ENCODE measurements at regions not wholly inside any gene's neighbourhood (a gene's known extent, or its start where the extent isn't known, plus 50 kb on each side); places are given as distances from the start of the nearest gene placed in this dataset.

- Histone ChIP-seq H3K9me3 (ENCODE audit: low read length) (no peaks in the 10 kb centered on the region), H3K4me3 (ENCODE audit: low read depth in 1 of 2, low read length in 2 of 2) (no peak overlapping the region), H3K9ac (ENCODE audit: low read length) (no peak overlapping the region), H3K27me3 (ENCODE audit: control insufficient read depth in 1 of 2, insufficient read depth in 2 of 2, low read length in 2 of 2) (no peaks in the 10 kb centered on the region), H3K4me1 (ENCODE audit: insufficient read depth, low read length) (no peaks in the 10 kb centered on the region), H3K36me3 (ENCODE audit: insufficient read depth, low read length) (no peaks in the 10 kb centered on the region), H3K27ac (ENCODE audit: low read depth, low read length) (no peak overlapping the region)
These were observed 240.8 kb downstream of the ZEB2 start for GRCh38 chr2:144279165-144279564.

GRCh38 chr2:144277622-144278354, 242.1 kb downstream of the ZEB2 start:
- H3K9me3 ChIP-seq (ENCODE audit: low read length): no peaks in the 10 kb centered on the region
- no peaks in the 10 kb centered on the region for H3K36me3 ChIP-seq (ENCODE audit: insufficient read depth, low read length)
- H3K9ac ChIP-seq (ENCODE audit: low read length): no peak overlapping the region
- no peaks in the 10 kb centered on the region for H3K27me3 ChIP-seq (ENCODE audit: control insufficient read depth in 1 of 2, insufficient read depth in 2 of 2, low read length in 2 of 2)
- no peak overlapping the region for H3K27ac ChIP-seq (ENCODE audit: low read depth, low read length)
- H3K4me3 ChIP-seq (ENCODE audit: low read depth in 1 of 2, low read length in 2 of 2): no peak overlapping the region
- H3K4me1 ChIP-seq (ENCODE audit: insufficient read depth, low read length): no peaks in the 10 kb centered on the region

GRCh38 chr2:144275340-144275739, 244.6 kb downstream of the ZEB2 start:
- Histone ChIP-seq H3K27me3 (ENCODE audit: control insufficient read depth in 1 of 2, insufficient read depth in 2 of 2, low read length in 2 of 2) (no peaks in the 10 kb centered on the region), H3K36me3 (ENCODE audit: insufficient read depth, low read length) (no peaks in the 10 kb centered on the region), H3K9ac (ENCODE audit: low read length) (no peak overlapping the region), H3K9me3 (ENCODE audit: low read length) (no peaks in the 10 kb centered on the region), H3K4me1 (ENCODE audit: insufficient read depth, low read length) (no peaks in the 10 kb centered on the region), H3K4me3 (ENCODE audit: low read depth in 1 of 2, low read length in 2 of 2) (no peak overlapping the region), H3K27ac (ENCODE audit: low read depth, low read length) (no peak overlapping the region)

DNA sequence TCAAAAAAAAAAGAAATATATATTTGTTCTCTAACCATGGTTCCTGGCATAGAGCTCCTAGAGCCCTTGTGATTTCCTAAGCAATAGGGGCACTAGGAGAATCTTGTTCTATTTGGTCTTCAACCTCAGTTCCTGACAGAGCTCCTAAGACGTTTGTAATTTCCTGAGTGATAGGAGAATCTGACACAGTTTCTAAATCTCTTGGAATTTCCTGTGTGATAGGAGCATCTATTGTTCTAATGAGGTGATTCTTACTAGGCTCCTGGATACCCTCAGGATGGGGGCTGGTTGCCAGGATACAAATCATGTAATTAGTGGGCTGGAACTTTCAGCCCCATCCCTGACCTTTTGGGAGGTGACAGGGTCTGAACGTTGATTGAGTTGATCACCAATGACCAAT, 245.8 kb downstream of the ZEB2 start:
- Histone ChIP-seq H3K9me3 (ENCODE audit: low read length) (no peaks in the 10 kb centered on the region), H3K27ac (ENCODE audit: low read depth, low read length) (no peak overlapping the region), H3K4me3 (ENCODE audit: low read depth in 1 of 2, low read length in 2 of 2) (no peak overlapping the region), H3K27me3 (ENCODE audit: control insufficient read depth in 1 of 2, insufficient read depth in 2 of 2, low read length in 2 of 2) (no peaks in the 10 kb centered on the region), H3K9ac (ENCODE audit: low read length) (no peak overlapping the region), H3K36me3 (ENCODE audit: insufficient read depth, low read length) (no peaks in the 10 kb centered on the region), H3K4me1 (ENCODE audit: insufficient read depth, low read length) (no peaks in the 10 kb centered on the region)

GRCh38 chr2:144270951-144271350, 249.0 kb downstream of the ZEB2 start:
- H3K9me3 ChIP-seq (ENCODE audit: low read length): no peaks in the 10 kb centered on the region
- H3K4me1 ChIP-seq (ENCODE audit: insufficient read depth, low read length): no peaks in the 10 kb centered on the region
- no peak overlapping the region for H3K4me3 ChIP-seq (ENCODE audit: low read depth in 1 of 2, low read length in 2 of 2)
- H3K27me3 ChIP-seq (ENCODE audit: control insufficient read depth in 1 of 2, insufficient read depth in 2 of 2, low read length in 2 of 2): no peaks in the 10 kb centered on the region
- H3K9ac ChIP-seq (ENCODE audit: low read length): no peak overlapping the region
- no peak overlapping the region for H3K27ac ChIP-seq (ENCODE audit: low read depth, low read length)
- no peaks in the 10 kb centered on the region for H3K36me3 ChIP-seq (ENCODE audit: insufficient read depth, low read length)

GRCh38 chr2:144268036-144268678, 251.8 kb downstream of the ZEB2 start:
- Histone ChIP-seq H3K27me3 (ENCODE audit: control insufficient read depth in 1 of 2, insufficient read depth in 2 of 2, low read length in 2 of 2) (no peaks in the 10 kb centered on the region), H3K4me3 (ENCODE audit: low read depth in 1 of 2, low read length in 2 of 2) (no peak overlapping the region), H3K4me1 (ENCODE audit: insufficient read depth, low read length) (no peaks in the 10 kb centered on the region), H3K27ac (ENCODE audit: low read depth, low read length) (no peak overlapping the region), H3K9ac (ENCODE audit: low read length) (no peak overlapping the region), H3K9me3 (ENCODE audit: low read length) (no peaks in the 10 kb centered on the region), H3K36me3 (ENCODE audit: insufficient read depth, low read length) (no peaks in the 10 kb centered on the region)

DNA sequence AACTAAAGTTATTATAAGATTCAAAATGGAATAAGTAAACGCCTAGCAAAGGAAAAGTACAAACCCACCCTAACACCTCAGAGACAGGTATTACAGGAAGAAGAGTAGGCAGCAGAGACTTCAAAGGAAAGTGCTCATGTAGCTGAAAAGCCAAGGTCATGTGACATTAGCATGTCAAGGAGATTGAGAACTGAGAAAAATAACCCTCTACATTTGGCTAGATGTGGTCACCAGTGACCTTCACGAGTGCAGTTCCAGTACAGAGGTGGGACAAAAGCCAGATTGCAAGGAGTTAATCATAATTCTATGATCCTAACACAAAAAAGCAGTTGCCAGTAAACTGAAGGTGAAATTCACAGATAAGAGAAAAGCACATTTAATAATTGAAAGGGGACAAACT, 252.7 kb downstream of the ZEB2 start:
- Histone ChIP-seq H3K27ac (ENCODE audit: low read depth, low read length) (no peak overlapping the region), H3K36me3 (ENCODE audit: insufficient read depth, low read length) (no peaks in the 10 kb centered on the region), H3K9me3 (ENCODE audit: low read length) (no peaks in the 10 kb centered on the region), H3K9ac (ENCODE audit: low read length) (no peak overlapping the region), H3K4me1 (ENCODE audit: insufficient read depth, low read length) (no peaks in the 10 kb centered on the region), H3K27me3 (ENCODE audit: control insufficient read depth in 1 of 2, insufficient read depth in 2 of 2, low read length in 2 of 2) (no peaks in the 10 kb centered on the region), H3K4me3 (ENCODE audit: low read depth in 1 of 2, low read length in 2 of 2) (no peak overlapping the region)

DNA sequence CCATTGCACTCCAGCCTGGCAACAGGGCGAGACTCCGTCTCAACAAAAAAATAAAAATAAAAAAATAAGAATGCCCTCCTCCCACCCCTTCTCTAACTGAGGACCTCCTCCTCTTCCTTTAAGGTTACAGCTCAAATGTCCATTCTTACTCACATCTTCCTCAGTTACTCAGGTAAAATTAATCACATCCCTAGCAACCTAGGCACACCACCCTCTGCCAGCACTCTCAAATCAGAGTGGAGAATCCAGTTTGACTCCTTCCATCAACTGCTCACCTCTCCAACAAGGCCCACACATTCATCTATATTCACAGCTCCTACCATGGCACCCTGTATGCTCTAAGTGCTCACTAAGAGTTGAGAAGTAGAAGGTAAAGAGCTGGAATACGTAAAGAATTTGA, 254.3 kb downstream of the ZEB2 start:
- no peak overlapping the region for H3K9ac ChIP-seq (ENCODE audit: low read length)
- no peak overlapping the region for H3K4me3 ChIP-seq (ENCODE audit: low read depth in 1 of 2, low read length in 2 of 2)
- no peaks in the 10 kb centered on the region for H3K27me3 ChIP-seq (ENCODE audit: control insufficient read depth in 1 of 2, insufficient read depth in 2 of 2, low read length in 2 of 2)
- H3K36me3 ChIP-seq (ENCODE audit: insufficient read depth, low read length): no peaks in the 10 kb centered on the region
- no peaks in the 10 kb centered on the region for H3K9me3 ChIP-seq (ENCODE audit: low read length)
- no peaks in the 10 kb centered on the region for H3K4me1 ChIP-seq (ENCODE audit: insufficient read depth, low read length)
- H3K27ac ChIP-seq (ENCODE audit: low read depth, low read length): no peak overlapping the region

GRCh38 chr2:144261966-144262365, 258.0 kb downstream of the ZEB2 start:
- no peak overlapping the region for H3K9ac ChIP-seq (ENCODE audit: low read length)
- no peak overlapping the region for H3K4me3 ChIP-seq (ENCODE audit: low read depth in 1 of 2, low read length in 2 of 2)
- H3K9me3 ChIP-seq (ENCODE audit: low read length): no peaks in the 10 kb centered on the region
- H3K27me3 ChIP-seq (ENCODE audit: control insufficient read depth in 1 of 2, insufficient read depth in 2 of 2, low read length in 2 of 2): no peaks in the 10 kb centered on the region
- H3K36me3 ChIP-seq (ENCODE audit: insufficient read depth, low read length): no peaks in the 10 kb centered on the region
- H3K27ac ChIP-seq (ENCODE audit: low read depth, low read length): no peak overlapping the region
- H3K4me1 ChIP-seq (ENCODE audit: insufficient read depth, low read length): no peaks in the 10 kb centered on the region

GRCh38 chr2:144261336-144261735, 258.6 kb downstream of the ZEB2 start:
- Histone ChIP-seq H3K9me3 (ENCODE audit: low read length) (no peaks in the 10 kb centered on the region), H3K4me1 (ENCODE audit: insufficient read depth, low read length) (no peaks in the 10 kb centered on the region), H3K9ac (ENCODE audit: low read length) (no peak overlapping the region), H3K27me3 (ENCODE audit: control insufficient read depth in 1 of 2, insufficient read depth in 2 of 2, low read length in 2 of 2) (no peaks in the 10 kb centered on the region), H3K4me3 (ENCODE audit: low read depth in 1 of 2, low read length in 2 of 2) (no peak overlapping the region), H3K36me3 (ENCODE audit: insufficient read depth, low read length) (no peaks in the 10 kb centered on the region), H3K27ac (ENCODE audit: low read depth, low read length) (no peak overlapping the region)

DNA sequence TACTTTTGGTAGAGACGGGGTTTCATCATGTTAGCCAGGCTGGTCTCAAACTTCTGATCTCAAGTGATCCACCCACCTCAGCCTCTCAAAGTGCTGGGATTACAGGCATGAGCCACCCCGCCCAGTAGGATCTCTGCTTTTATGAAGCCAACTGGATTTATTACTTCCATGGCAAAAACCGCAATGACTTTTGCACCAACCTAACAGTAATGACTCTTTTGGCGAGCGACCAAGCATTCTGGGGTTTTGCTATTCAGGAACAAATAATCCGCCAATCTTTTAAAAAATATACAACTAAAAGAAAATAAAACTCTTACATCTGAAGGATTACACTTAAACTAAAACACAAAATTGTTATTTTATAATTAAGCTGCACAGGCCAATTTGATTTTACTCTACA, 260.6 kb downstream of the ZEB2 start:
- Histone ChIP-seq H3K4me1 (ENCODE audit: insufficient read depth, low read length) (no peaks in the 10 kb centered on the region), H3K4me3 (ENCODE audit: low read depth in 1 of 2, low read length in 2 of 2) (no peak overlapping the region), H3K36me3 (ENCODE audit: insufficient read depth, low read length) (no peaks in the 10 kb centered on the region), H3K27ac (ENCODE audit: low read depth, low read length) (no peak overlapping the region), H3K9me3 (ENCODE audit: low read length) (no peaks in the 10 kb centered on the region), H3K9ac (ENCODE audit: low read length) (no peak overlapping the region), H3K27me3 (ENCODE audit: control insufficient read depth in 1 of 2, insufficient read depth in 2 of 2, low read length in 2 of 2) (no peaks in the 10 kb centered on the region)

GRCh38 chr2:144258154-144258553, 261.8 kb downstream of the ZEB2 start:
- Histone ChIP-seq H3K9me3 (ENCODE audit: low read length) (no peaks in the 10 kb centered on the region), H3K27me3 (ENCODE audit: control insufficient read depth in 1 of 2, insufficient read depth in 2 of 2, low read length in 2 of 2) (no peaks in the 10 kb centered on the region), H3K4me3 (ENCODE audit: low read depth in 1 of 2, low read length in 2 of 2) (no peak overlapping the region), H3K27ac (ENCODE audit: low read depth, low read length) (no peak overlapping the region), H3K4me1 (ENCODE audit: insufficient read depth, low read length) (no peaks in the 10 kb centered on the region), H3K9ac (ENCODE audit: low read length) (no peak overlapping the region), H3K36me3 (ENCODE audit: insufficient read depth, low read length) (no peaks in the 10 kb centered on the region)

Data from muscle layer of colon (tissue), 2 donors.